Liver (tissue), 3 donors: ENCODE measurements at regions not wholly inside any gene's neighbourhood (a gene's known extent, or its start where the extent isn't known, plus 50 kb on each side); places are given as distances from the start of the nearest gene placed in this dataset.

Experiments
- CTCF ChIP-seq: fragments of 150-350 bp; IDR thresholded peaks from 2 replicates; pipeline ENCODE4 v1.5.1; 2017; ENCODE audit warnings: improper control_type of control experiment, low read depth, low read length; ENCODE audit not compliant: missing input control
- EGR1 ChIP-seq, 2 donors: IDR thresholded peaks; 2 replicates each; pipeline ENCODE4 v1.6.1; 2016 to 2018; ENCODE audit warnings: antibody characterized with exemption in 2 of 2, low read depth in 2 of 2
- GABPA ChIP-seq, 2 donors: IDR thresholded peaks in 1 of 2; conservative IDR thresholded peaks in 1 of 2; 2 replicates each; pipeline ENCODE4 v1.6.1; 2016; ENCODE audit warnings: antibody characterized with exemption in 2 of 2, mild to moderate bottlenecking in 1 of 2, moderate library complexity in 1 of 2
- JUND ChIP-seq, 2 donors: IDR thresholded peaks; 2 replicates each; pipeline ENCODE4 v1.6.1; 2016; ENCODE audit warnings: antibody characterized with exemption in 2 of 2
- TAF1 ChIP-seq: conservative IDR thresholded peaks from 2 replicates; pipeline ENCODE4 v1.6.1; 2016; ENCODE audit warnings: antibody characterized with exemption, mild to moderate bottlenecking
- donor health status: healthy.
- donor health status: healthy.

GRCh38 chr12:94873734-94874517 lies 129.6 kb downstream of the NDUFA12 start:
- TF ChIP-seq TAF1 (no peak), CTCF (no peak), EGR1 (IDR thresholded peaks at IDR 0.05; ENCODE audit: low read depth in 2 of 2) (no peak), JUND (IDR thresholded peaks at IDR 0.05) (no peak), GABPA (IDR thresholded peaks at IDR 0.05 in 1 of 2, conservative IDR thresholded peaks at IDR 0.05 in 1 of 2) (no peak)
